ENCODE measurements at regions not wholly inside any gene's neighbourhood (a gene's known extent, or its start where the extent isn't known, plus 50 kb on each side); places are given as distances from the start of the nearest gene placed in this dataset.
A peak's percentile ranks its signal among the peaks of the same experiment; 100 is the strongest.

DNA sequence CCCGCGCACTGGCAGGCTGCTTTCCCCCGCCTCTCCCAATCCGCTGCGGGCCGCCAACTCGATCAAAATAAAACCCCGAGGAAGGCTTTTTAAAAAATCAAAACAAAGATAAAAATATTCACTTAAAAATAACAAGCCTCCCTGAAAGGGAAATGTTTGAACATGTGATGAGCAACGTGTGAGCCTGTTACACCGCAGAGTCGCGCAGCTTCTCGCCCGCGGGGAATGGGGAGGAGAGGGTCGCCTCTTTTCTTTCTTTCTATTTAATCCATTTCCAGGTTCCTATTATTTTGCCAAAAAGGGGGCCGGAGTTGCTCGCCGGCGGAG is 326.0 kb upstream of the F9 start:
- no peak for TF ChIP-seq CTCF (IDR thresholded peaks at IDR 0.05)
- peak; percentile 49 for TF ChIP-seq EZH2 (IDR thresholded peaks at IDR 0.05)
